GM20431 (cell line): ENCODE measurements at regions not wholly inside any gene's neighbourhood (a gene's known extent, or its start where the extent isn't known, plus 50 kb on each side); places are given as distances from the start of the nearest gene placed in this dataset.
"Not testable (repeated sequence)": the region's sequence is repeated elsewhere in the genome, so short reads cannot be mapped to it uniquely, and the experiment has no call there.

Experiments used
- in situ Hi-C: fragments of 300-500 bp; cut with MseI, MboI; formaldehyde crosslinking; loops from one replicate; pipeline ENCODE4 v1.15.0; 2020; ENCODE audit warnings: low sequenced_read_pairs; ENCODE audit not compliant: unreplicated experiment

- in situ Hi-C loops: no loop called here
These were observed 281.9 kb downstream of the SUCLA2 start for GRCh38 chr13:47719164-47719563.

DNA sequence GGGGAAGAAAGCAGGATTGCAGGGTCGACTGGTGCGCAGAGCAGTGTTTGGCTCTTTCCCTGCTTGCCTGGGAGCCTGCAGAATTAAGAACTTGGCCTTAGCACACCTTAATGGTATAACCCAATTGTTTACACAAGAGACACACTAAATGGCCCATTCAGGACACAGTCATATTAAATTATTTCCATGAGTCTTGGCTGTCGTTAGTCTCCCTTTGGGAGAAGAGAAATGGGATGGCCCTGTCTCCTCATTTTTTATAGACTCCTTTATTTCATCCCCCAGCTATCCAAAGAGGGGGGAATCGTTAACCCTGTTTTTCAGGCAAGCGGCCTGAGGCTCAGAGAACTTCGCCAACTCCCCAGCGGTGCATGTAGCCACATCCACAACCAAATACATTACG lies 282.5 kb downstream of the SUCLA2 start:
- in situ Hi-C loops: no loop called here

- in situ Hi-C loops: no loop called here
These were observed 292.7 kb downstream of the SUCLA2 start for GRCh38 chr13:47708386-47708785.

DNA sequence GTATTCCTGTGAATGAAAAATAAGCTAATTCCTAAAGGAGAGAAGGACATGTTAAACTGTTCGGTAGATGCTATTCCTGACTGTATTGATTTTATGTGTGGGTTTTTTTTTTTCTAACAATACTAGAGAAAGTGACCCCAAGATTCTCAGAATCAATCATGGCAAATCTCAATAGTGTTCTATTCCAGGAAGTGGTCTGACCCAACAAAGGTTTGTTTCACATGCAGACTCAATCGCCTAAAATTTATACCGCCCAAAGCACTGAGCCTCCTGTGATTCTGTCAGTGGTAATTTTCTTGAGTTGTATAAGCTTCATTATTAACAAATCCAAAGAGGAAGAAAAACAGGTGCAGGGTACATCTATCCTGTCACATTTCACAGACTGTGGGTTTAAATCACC lies 293.7 kb downstream of the SUCLA2 start:
- in situ Hi-C loops: no loop called here

GRCh38 chr13:47705185-47705584 lies 295.9 kb downstream of the SUCLA2 start:
- in situ Hi-C loops: no loop called here

DNA sequence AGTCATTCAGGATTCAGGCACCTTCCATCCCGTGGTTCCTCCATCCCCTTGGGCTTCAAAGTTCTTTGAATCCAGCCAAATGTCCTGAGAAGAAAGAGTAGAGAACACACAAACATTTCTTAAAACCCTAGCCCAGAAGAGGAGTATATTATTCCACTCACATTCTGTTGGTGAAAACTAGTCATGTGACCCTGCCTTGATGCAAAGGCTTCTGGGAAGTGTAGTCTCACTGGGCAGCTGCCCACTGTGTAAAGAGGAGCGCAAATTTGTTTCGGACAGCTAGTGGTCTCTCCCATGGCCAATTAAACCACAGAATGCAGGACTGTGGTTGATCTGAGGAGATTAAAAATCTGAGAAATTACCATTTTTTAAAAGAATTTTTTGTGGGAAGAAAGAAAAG lies 304.4 kb downstream of the SUCLA2 start:
- in situ Hi-C loops: no loop called here

- in situ Hi-C loops: no loop called here
These were observed 313.5 kb downstream of the SUCLA2 start for GRCh38 chr13:47687577-47687976.

- in situ Hi-C loops: not testable (repeated sequence)
These were observed 315.9 kb downstream of the SUCLA2 start for GRCh38 chr13:47685156-47685555.

- in situ Hi-C loops: no loop called here
These were observed 320.3 kb downstream of the SUCLA2 start for GRCh38 chr13:47680748-47681147.

DNA sequence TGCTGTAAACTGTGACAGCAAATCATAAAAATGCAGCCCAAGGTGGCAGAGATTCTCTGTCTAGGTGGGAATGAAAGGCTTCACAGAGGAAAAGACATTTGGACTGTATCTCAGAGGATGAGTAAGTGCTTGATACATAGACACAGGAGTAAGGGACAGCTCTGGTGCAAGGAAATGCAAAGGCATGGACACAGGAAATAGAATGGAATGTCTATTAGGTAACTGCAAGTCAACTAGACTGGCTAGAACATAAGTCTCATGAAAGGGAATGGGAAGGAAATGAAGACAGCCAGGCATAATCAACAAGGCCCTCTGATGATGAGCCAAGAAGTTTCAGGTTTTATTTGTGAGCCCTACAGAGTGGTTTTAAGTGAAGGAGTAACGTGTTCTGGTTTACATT lies 321.7 kb downstream of the SUCLA2 start:
- in situ Hi-C loops: no loop called here

- in situ Hi-C loops: no loop called here
These were observed 322.7 kb downstream of the SUCLA2 start for GRCh38 chr13:47678201-47678968.

GRCh38 chr13:47675871-47676270 lies 325.2 kb downstream of the SUCLA2 start:
- in situ Hi-C loops: no loop called here

- in situ Hi-C loops: no loop called here
These were observed 327.8 kb downstream of the SUCLA2 start for GRCh38 chr13:47673009-47673850.

- in situ Hi-C loops: no loop called here
These were observed 328.6 kb downstream of the SUCLA2 start for GRCh38 chr13:47672245-47673008.

DNA sequence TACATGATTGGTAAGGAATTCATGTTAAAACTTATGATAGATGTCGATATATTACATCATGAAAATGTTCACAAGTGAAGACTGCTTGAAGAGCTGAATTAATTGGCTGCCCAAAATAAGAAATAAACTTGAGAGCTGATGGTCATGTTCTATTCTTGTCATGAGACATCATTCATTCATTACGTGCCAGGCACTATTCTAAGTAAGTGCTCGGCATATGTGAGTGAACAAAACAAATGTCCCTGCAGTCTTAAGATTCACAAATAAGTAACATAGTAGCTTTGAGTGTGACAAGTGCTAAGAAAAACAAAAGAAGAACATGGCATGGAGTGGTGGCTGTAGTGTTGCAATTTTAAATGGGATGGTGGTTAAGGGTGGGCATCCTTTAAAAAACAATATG lies 329.3 kb downstream of the SUCLA2 start:
- in situ Hi-C loops: no loop called here

- in situ Hi-C loops: no loop called here
These were observed 336.0 kb downstream of the SUCLA2 start for GRCh38 chr13:47665043-47665442.

- in situ Hi-C loops: no loop called here
These were observed 340.0 kb downstream of the SUCLA2 start for GRCh38 chr13:47661076-47661475.

GRCh38 chr13:47656651-47657050 lies 344.4 kb downstream of the SUCLA2 start:
- in situ Hi-C loops: no loop called here

- in situ Hi-C loops: no loop called here
These were observed 350.9 kb downstream of the SUCLA2 start for GRCh38 chr13:47650209-47650608.

GRCh38 chr13:47647001-47647400 lies 354.1 kb downstream of the SUCLA2 start:
- in situ Hi-C loops: no loop called here

DNA sequence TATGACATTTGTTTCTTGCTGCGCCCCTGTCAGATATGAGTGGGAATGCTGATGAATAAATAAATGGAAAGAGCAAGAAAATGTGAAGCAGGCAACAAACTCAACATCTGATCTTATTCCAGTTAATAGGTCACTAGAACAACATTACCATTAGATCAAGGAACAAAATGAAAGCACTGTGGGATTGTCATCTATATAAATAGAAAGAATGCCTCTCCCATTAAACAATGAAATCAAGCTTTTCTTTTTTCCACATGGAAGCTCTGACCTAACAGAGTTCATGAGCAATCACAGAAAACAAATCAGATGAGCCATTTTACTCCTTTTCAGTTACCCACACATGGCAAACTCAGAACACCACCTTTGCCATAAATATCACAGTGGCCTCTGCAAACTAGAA lies 354.8 kb downstream of the SUCLA2 start:
- in situ Hi-C loops: no loop called here
